GM21825 (cell line): ENCODE measurements at regions not wholly inside any gene's neighbourhood (a gene's known extent, or its start where the extent isn't known, plus 50 kb on each side); places are given as distances from the start of the nearest gene placed in this dataset.

Experiments used
- ATAC-seq: cut with Tn5 transposase; IDR thresholded peaks from one replicate; pipeline ENCODE4 v1.9.1; 2021; ENCODE audit warnings: mild to moderate bottlenecking, moderate library complexity; ENCODE audit not compliant: unreplicated experiment

- no peak for ATAC-seq
Observed at GRCh38 chr7:36002900-36003299, 150.2 kb upstream of the EEPD1 start.

GRCh38 chr7:36003343-36003742 lies 149.7 kb upstream of the EEPD1 start:
- no peak for ATAC-seq

DNA sequence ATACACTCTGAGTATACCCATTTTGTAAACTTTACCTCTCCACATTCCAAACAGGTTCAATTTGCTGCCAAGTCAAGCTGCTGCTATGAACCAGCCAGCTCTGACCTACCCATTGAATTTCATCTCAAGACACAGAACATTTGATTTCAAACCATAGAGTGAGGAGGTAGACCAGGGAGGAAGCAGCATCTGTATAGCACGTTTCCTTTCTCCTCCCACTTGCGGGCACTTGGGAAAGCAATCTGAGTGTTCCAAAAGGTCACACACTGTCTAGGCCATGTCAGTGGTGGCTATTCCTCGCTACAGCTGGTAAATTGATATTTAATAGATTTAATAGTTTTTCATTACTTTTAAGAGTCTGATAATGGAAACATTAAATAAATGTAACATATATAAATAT lies 147.8 kb upstream of the EEPD1 start:
- no peak for ATAC-seq

DNA sequence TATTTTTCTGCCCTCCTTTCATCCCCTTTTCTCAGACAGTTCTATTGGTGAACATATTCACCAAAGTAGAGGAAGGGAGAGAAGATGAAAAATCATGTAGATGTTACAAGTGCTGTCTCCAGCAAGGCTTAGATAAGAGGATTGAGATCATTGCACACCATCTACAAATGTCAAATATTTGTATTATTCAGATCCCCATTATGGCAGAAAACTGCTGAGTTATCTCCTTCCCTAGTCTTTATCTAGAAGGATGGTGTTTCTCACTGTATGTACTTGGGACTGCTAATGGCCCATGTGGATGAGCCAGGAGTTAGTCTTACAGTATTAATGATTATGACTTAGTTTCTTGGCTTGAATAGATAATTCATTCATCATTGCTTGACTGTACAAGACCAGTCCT lies 147.2 kb upstream of the EEPD1 start:
- ATAC-seq = no peak

- ATAC-seq = no peak
Observed at GRCh38 chr7:36006636-36007229, 146.3 kb upstream of the EEPD1 start.

DNA sequence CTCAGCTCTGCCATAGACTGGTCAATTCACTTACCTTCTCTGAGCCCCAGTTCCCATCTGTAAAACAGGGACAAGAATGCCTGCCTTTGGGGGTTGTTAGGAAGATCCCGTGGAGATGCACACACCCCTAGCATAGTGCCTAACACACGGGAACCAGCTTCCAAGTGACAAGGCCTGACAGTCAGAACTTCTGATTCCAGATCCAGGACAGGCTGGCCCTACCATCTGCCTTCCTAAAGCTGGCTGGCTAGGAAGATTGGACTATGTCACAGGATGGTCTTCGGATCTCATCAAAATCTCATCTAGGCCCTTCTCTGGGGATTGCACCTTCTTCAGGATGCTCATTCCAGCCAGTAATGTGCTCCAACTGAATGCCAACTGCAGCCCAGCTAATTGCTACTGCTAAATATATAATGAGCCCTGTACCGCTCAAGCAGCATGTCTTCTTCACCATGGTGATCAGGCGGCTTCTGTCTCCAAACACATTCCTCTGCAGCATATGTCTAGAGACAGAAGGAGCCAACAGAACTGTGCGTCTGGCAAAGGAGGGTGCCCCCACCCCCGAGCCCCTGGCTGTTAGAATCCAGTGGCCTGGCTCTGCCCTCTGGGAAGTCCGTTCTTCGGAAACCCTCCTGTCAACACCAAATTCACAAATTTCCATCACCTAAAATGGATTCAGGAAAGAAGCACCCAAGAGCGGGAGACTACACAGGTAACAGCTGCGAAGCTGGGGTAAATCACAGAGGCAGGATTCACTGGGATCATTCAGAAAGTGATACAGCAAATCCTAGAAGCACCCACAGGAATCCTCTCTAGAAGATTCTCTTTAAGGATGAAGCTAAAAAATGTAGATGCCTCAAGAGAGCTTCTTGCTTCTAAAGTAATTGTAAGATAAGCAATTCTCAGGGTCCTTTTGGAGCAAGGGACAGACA lies 142.1 kb upstream of the EEPD1 start:
- ATAC-seq = no peak

DNA sequence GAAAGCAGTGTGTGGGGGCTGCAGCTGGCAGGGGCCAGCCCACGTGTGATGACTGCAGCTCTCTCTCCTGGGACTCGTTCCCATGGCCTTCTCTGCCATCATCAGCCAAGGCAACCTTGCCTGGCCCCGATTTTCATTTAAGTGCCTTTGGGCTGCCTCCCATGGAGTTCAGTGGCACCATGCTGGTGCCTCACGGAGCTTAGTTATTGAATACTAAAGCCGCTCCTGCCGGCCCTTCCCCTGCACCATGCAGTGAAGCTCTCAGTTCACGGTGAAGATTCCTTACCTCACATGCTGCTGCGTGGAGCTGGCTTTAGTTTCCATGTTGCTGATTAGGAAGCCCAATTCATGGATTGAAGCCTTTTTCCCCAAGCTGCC lies 141.5 kb upstream of the EEPD1 start:
- ATAC-seq = no peak

GRCh38 chr7:36013246-36014014 lies 139.6 kb upstream of the EEPD1 start:
- no peak for ATAC-seq

- no peak for ATAC-seq
Observed at GRCh38 chr7:36014961-36015360, 138.1 kb upstream of the EEPD1 start.

DNA sequence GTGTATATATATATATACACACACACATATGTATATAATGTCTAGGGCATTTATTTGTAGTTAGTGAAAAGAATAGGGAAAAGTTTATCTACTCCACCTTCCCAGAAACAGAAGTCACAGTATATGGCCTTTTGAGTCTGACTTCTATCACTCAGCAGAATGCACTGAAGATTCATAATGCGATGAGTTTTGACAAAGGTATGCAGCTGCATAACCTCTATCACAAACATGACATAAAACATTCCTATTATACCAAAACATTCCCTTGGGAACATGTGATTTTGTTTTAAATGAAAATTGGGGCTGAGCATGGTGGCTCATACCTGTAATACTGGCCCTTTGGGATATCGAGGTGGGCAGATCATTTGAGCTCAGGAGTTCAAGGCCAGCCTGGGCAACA lies 137.3 kb upstream of the EEPD1 start:
- no peak for ATAC-seq

DNA sequence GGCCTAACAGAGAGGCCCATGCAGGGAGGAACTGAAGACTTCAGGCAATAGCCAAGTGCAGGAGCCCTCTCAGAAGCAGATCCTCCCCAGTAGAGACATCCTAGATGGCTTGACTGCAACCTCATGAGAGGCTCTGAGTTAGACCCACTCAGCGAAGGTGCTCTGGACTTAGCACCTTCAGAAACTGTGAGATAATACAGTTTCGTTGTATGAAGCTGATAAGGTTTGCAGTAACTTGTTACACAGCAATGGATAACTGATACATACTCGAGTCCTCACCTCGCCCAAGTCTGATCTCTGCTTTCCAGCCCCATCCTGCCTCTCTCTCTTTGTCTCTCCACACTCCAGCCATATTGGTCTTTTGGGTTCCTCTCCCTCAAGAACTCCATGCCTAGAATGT lies 136.4 kb upstream of the EEPD1 start:
- ATAC-seq = no peak

DNA sequence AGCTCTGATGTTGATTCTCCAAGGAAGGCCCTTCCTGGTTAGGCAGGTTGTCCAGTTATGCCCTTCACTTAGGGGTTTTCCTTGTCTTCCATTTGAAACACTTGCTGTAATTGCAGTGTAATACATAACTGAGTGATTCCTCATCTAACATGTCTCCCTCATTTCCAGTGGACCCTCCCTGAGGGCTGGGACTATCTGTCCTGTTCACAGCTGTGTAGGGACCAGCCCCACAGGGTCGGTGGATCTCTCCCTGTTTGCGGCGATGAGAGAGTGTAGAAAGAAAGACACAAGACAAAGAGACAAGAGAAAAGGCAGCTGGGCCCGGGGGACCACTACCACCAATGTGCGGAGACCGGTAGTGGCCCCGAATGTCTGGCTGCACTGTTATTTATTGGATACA lies 135.9 kb upstream of the EEPD1 start:
- no peak for ATAC-seq

- no peak for ATAC-seq
Observed at GRCh38 chr7:36018816-36019484, 134.1 kb upstream of the EEPD1 start.

- no peak for ATAC-seq
Observed at GRCh38 chr7:36019538-36019937, 133.5 kb upstream of the EEPD1 start.

DNA sequence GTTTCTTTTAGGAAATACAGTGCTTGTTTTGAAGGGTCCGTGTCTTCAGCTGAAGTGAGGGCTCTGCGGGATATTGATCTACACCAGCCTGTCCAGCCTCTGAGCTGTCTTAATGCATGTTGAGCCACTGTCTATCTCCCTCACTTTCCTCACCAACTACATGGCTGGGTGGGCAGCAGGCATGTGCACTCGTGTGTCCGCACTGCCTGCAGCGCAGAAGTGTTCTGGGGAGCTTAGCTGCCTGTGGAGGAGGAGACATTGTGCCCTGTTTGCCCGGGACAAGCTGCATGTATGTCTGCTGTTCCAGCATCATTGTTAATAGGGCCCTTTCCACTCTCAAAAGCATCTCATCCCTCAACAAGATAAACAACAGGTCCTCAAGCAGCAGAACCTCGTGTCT lies 133.1 kb upstream of the EEPD1 start:
- no peak for ATAC-seq

- ATAC-seq = no peak
Observed at GRCh38 chr7:36021367-36021766, 131.7 kb upstream of the EEPD1 start.

DNA sequence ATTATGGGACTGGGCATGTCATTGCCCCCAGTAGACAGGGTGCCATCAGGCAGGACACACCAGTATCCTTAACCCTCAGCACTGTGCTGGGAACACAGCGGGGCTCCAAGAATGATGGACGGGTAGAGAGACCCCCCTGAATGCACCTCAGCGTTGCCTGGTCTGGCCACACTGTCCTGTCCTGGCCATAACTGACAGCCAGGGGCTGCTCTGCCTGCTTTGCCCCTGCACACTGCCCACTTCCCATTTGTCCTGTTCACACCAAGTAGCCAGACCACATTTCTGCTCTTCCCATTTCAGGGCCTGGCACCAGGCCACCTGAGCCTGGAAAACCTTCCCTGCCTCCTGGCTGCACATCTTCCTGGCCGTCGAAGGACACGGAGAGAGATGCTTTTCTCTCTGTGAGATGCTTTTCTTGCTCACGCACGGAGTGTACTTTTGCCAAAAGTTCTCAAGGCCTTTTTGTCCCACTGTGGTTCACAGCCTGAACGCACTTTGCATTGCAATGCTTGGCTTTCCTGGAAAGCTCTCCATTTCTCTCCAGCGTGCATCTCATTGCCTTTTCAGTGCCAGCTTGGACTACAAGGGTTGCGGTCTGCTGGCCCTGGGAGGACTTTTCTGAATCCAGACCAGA lies 131.0 kb upstream of the EEPD1 start:
- ATAC-seq = no peak

- no peak for ATAC-seq
Observed at GRCh38 chr7:36023033-36023560, 130.0 kb upstream of the EEPD1 start.

DNA sequence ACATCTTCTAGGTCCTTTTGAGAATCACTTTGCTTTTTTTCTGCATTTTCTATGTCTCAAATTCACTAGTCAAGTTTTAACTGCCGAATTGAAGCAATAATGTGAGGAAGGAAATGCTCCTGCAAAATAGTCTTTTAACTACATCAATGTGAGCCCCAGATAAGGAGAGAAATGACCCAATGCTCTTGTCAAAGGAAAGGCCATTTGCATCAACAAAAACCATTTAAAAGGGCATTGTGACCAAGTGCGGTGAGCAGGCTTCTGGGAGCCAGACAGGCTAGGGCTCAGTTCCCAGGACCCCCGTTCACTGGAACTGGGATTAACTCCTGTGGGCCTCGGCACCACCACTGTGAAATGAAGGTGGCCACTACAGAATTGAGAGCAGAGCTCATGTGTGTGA lies 127.9 kb upstream of the EEPD1 start:
- no peak for ATAC-seq

GRCh38 chr7:36029311-36029710 lies 123.7 kb upstream of the EEPD1 start:
- ATAC-seq = no peak
